Right lobe of liver (tissue), 4 donors: ENCODE measurements at regions not wholly inside any gene's neighbourhood (a gene's known extent, or its start where the extent isn't known, plus 50 kb on each side); places are given as distances from the start of the nearest gene placed in this dataset.

Source experiments
- CTCF ChIP-seq, 4 donors: fragments of 200-600 bp in 3 of 4; fragments of 450-650 bp in 1 of 4; IDR thresholded peaks; one replicate each; pipeline versions ENCODE4 v1.5.1 to v1.8.0; 2016 to 2022; ENCODE audit warnings: antibody characterized with exemption in 4 of 4, mild to moderate bottlenecking in 2 of 4
- POLR2A ChIP-seq: fragments of 450-650 bp; IDR thresholded peaks from one replicate; pipeline ENCODE4 v1.6.1; 2017; ENCODE audit warnings: antibody characterized with exemption, mild to moderate bottlenecking
- donor health status: DM: no; HTN: no; CAD: no.
- donor health status: DM: no; HTN: no; CAD: no.
- donor health status: DM: no; HTN: yes; CAD: no.

GRCh38 chr14:59130462-59130861, 58.0 kb upstream of the DAAM1 start:
- TF ChIP-seq POLR2A = no peak
- TF ChIP-seq CTCF (IDR thresholded peaks at IDR 0.05) = no peak
